DMS114 treated with DMSO at 0.1 percent for 48 hours (cell line): ENCODE measurements at regions not wholly inside any gene's neighbourhood (a gene's known extent, or its start where the extent isn't known, plus 50 kb on each side); places are given as distances from the start of the nearest gene placed in this dataset.

ENCODE experiments used
- DNase-seq: peaks from one replicate; lab custom pipeline; 2025; ENCODE audit not compliant: unreplicated experiment; lab: John Stamatoyannopoulos, UW

DNA sequence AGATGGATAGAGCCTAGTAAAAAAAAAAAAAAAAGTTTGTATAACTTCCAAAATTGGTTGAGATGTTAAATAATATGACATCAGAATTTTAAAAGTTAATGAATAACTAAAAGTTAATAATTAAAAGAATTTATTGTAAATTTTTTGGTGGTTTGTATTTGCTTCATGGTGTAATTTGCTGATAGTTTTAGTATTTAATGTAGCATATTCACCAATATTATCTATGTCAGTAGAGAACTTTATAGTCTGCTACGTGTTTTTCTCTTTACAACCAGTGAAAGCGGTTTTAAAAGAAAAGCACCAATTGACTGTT lies 51.8 kb upstream of the STEAP4 start:
- no peak for DNase-seq

DNA sequence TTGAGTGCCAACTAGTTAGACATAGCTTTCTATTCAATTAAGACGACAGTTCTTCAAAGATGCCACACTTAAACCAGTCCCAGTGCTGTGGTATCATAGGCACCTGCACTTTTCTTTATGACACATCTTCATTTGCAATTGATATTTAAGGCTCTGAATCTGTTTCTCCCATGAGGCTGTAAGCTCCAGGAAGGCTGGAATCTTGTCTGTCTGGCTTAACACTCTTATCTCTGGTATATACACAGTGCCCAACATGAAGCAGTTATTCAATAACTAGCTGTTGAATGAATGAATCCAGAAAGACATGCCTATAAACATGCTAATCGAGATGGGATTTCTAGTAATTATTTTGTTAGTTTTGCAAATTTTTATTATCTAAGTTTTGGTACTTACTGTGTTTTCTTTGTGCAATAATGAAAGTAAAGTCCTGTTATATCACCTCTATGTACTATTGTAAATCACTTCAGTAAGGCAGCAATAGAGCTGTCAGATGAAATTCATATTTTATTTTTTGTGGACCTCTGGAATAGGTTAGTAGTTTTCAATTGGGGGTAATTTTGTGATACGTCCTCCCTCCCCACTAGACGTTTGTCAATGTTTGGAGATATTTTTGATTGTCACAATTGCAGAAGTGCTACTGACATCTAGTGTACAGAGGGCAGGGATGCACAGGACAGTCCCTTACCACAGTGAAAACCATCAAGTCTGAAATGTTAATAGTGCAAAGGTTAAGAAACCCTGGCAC lies 51.3 kb upstream of the STEAP4 start:
- DNase-seq, result peak; percentile 2

GRCh38 chr7:88357294-88357693 lies 50.6 kb upstream of the STEAP4 start:
- DNase-seq, result no peak
